ENCODE measurements at regions not wholly inside any gene's neighbourhood (a gene's known extent, or its start where the extent isn't known, plus 50 kb on each side); places are given as distances from the start of the nearest gene placed in this dataset.

DNA sequence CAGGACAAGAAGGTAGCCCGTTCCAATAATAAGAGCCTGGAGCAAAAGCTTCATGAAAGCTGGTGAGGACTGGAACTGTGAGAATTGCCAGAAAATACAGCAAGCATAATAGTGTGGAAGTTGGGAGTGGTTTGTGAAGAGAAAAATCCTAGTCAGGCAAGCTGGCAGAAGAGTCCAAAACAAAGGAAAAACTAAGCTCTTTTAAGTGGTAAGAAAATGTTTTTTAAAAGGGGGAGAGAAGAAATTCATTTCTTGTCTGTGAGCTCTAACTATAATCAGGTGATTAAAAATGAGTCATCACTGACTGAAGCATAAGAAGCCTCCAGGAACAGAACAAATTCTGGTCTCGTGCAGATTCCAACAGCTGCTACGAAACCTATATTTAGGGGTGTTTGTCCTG lies 102.6 kb downstream of the CAAP1 start:
- no peak for DNase-seq
- no peaks in the 10 kb centered on the region for H3K9me2 ChIP-seq
- H3F3A ChIP-seq (replicated peaks; ENCODE audit: insufficient read depth) = no peaks in the 10 kb centered on the region
- no peaks in the 10 kb centered on the region for H3K79me2 ChIP-seq (ENCODE audit: insufficient read depth)
- CTCF ChIA-PET = no interaction called here
- no peaks in the 10 kb centered on the region for H3K9me3 ChIP-seq
- POLR2A ChIA-PET = no interaction called here
- 31% methylated on average over 3 of the region's 3 CpGs for WGBS (ENCODE audit: low lambda C conversion rate)
- no peak overlapping the region for H3K27ac ChIP-seq (ENCODE audit: low read depth in 2 of 2, low read length in 1 of 2)
- TF ChIP-seq RXRA (IDR thresholded peaks at IDR 0.05; ENCODE audit: borderline replicate concordance, low read depth) (no peak), CHD2 (IDR thresholded peaks at IDR 0.05; ENCODE audit: low read length, partially characterized antibody) (no peak), JUND (IDR thresholded peaks at IDR 0.05) (no peak), GABPA (IDR thresholded peaks at IDR 0.05; ENCODE audit: low read depth) (no peak), MEF2A (IDR thresholded peaks at IDR 0.05; ENCODE audit: borderline replicate concordance, low read depth) (no peak)
- no peaks in the 10 kb centered on the region for H3K36me3 ChIP-seq (replicated peaks in 1 of 2; ENCODE audit: control insufficient read depth in 1 of 2, insufficient read depth in 2 of 2, low read length in 1 of 2)
- no peaks in the 10 kb centered on the region for H3K4me1 ChIP-seq (ENCODE audit: control insufficient read depth in 1 of 2, insufficient read depth in 2 of 2, low read depth in 1 of 2, low read length in 1 of 2)
- no peak overlapping the region for H3K4me3 ChIP-seq (ENCODE audit: low read depth in 2 of 2, low read length in 1 of 2)
- no peaks in the 10 kb centered on the region for H4K20me1 ChIP-seq (ENCODE audit: insufficient read depth)
- no peak overlapping the region for H3K9ac ChIP-seq
- H2AFZ ChIP-seq (ENCODE audit: low read depth) = no peak overlapping the region
- no peak overlapping the region for H3K4me2 ChIP-seq
- no peaks in the 10 kb centered on the region for H3K27me3 ChIP-seq (ENCODE audit: insufficient read depth)

DNA sequence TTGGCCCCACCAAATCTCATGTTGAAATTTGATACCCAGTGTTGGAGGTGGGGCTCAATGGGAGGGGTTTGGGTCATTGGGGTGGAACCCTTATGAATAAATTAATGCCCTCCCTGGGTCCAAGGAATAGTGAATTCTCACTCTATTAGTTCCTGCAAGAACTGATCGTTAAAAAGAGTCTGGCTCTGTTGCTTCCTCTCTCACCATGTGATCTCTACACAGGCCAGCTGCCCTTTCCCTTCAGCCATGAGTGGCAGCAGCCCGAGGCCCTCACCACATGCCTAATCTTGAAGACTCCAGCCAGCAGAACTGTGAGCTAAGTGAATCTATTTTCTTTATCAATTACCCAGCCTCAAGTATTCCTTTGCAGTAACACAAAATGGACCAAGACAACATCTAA lies 106.0 kb downstream of the CAAP1 start:
- H3F3A ChIP-seq (replicated peaks; ENCODE audit: insufficient read depth) = no peaks in the 10 kb centered on the region
- no peaks in the 10 kb centered on the region for H3K4me1 ChIP-seq (ENCODE audit: control insufficient read depth in 1 of 2, insufficient read depth in 2 of 2, low read depth in 1 of 2, low read length in 1 of 2)
- ChIA-PET CTCF (no interaction called here), POLR2A (no interaction called here)
- no peaks in the 10 kb centered on the region for H3K79me2 ChIP-seq (ENCODE audit: insufficient read depth)
- no peak overlapping the region for H3K4me3 ChIP-seq (ENCODE audit: low read depth in 2 of 2, low read length in 1 of 2)
- H4K20me1 ChIP-seq (ENCODE audit: insufficient read depth) = no peaks in the 10 kb centered on the region
- H3K27ac ChIP-seq (ENCODE audit: low read depth in 2 of 2, low read length in 1 of 2) = no peak overlapping the region
- H3K9ac ChIP-seq = no peak overlapping the region
- no peaks in the 10 kb centered on the region for H3K9me2 ChIP-seq
- H3K9me3 ChIP-seq = no peaks in the 10 kb centered on the region
- no peak overlapping the region for H2AFZ ChIP-seq (ENCODE audit: low read depth)
- H3K27me3 ChIP-seq (ENCODE audit: insufficient read depth) = no peaks in the 10 kb centered on the region
- H3K4me2 ChIP-seq = no peak overlapping the region
- 20% methylated on average over 2 of the region's 2 CpGs for WGBS (ENCODE audit: low lambda C conversion rate)
- no peak for TF ChIP-seq JUND (IDR thresholded peaks at IDR 0.05)
- no peak for TF ChIP-seq EZH2phosphoT487 (IDR thresholded peaks at IDR 0.05; ENCODE audit: borderline replicate concordance, low read depth)
- TF ChIP-seq, protein P1, sequence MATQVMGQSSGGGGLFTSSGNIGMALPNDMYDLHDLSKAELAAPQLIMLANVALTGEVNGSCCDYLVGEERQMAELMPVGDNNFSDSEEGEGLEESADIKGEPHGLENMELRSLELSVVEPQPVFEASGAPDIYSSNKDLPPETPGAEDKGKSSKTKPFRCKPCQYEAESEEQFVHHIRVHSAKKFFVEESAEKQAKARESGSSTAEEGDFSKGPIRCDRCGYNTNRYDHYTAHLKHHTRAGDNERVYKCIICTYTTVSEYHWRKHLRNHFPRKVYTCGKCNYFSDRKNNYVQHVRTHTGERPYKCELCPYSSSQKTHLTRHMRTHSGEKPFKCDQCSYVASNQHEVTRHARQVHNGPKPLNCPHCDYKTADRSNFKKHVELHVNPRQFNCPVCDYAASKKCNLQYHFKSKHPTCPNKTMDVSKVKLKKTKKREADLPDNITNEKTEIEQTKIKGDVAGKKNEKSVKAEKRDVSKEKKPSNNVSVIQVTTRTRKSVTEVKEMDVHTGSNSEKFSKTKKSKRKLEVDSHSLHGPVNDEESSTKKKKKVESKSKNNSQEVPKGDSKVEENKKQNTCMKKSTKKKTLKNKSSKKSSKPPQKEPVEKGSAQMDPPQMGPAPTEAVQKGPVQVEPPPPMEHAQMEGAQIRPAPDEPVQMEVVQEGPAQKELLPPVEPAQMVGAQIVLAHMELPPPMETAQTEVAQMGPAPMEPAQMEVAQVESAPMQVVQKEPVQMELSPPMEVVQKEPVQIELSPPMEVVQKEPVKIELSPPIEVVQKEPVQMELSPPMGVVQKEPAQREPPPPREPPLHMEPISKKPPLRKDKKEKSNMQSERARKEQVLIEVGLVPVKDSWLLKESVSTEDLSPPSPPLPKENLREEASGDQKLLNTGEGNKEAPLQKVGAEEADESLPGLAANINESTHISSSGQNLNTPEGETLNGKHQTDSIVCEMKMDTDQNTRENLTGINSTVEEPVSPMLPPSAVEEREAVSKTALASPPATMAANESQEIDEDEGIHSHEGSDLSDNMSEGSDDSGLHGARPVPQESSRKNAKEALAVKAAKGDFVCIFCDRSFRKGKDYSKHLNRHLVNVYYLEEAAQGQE (IDR thresholded peaks at IDR 0.05; ENCODE audit: low read depth, low read length) = no peak
- TF ChIP-seq MXI1 (IDR thresholded peaks at IDR 0.05; ENCODE audit: low read depth, low read length) = no peak
- TF ChIP-seq, protein P2, sequence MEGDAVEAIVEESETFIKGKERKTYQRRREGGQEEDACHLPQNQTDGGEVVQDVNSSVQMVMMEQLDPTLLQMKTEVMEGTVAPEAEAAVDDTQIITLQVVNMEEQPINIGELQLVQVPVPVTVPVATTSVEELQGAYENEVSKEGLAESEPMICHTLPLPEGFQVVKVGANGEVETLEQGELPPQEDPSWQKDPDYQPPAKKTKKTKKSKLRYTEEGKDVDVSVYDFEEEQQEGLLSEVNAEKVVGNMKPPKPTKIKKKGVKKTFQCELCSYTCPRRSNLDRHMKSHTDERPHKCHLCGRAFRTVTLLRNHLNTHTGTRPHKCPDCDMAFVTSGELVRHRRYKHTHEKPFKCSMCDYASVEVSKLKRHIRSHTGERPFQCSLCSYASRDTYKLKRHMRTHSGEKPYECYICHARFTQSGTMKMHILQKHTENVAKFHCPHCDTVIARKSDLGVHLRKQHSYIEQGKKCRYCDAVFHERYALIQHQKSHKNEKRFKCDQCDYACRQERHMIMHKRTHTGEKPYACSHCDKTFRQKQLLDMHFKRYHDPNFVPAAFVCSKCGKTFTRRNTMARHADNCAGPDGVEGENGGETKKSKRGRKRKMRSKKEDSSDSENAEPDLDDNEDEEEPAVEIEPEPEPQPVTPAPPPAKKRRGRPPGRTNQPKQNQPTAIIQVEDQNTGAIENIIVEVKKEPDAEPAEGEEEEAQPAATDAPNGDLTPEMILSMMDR (IDR thresholded peaks at IDR 0.05) = no peak
- TF ChIP-seq, protein P3, sequence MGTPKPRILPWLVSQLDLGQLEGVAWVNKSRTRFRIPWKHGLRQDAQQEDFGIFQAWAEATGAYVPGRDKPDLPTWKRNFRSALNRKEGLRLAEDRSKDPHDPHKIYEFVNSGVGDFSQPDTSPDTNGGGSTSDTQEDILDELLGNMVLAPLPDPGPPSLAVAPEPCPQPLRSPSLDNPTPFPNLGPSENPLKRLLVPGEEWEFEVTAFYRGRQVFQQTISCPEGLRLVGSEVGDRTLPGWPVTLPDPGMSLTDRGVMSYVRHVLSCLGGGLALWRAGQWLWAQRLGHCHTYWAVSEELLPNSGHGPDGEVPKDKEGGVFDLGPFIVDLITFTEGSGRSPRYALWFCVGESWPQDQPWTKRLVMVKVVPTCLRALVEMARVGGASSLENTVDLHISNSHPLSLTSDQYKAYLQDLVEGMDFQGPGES (IDR thresholded peaks at IDR 0.05; ENCODE audit: low read depth, low read length) = no peak
- TF ChIP-seq NFIC (IDR thresholded peaks at IDR 0.05; ENCODE audit: borderline replicate concordance) = no peak
- no peak for TF ChIP-seq NRF1 (IDR thresholded peaks at IDR 0.05; ENCODE audit: low read depth, low read length)
- no peak for TF ChIP-seq TCF12 (IDR thresholded peaks at IDR 0.05)
- TF ChIP-seq, protein P4, sequence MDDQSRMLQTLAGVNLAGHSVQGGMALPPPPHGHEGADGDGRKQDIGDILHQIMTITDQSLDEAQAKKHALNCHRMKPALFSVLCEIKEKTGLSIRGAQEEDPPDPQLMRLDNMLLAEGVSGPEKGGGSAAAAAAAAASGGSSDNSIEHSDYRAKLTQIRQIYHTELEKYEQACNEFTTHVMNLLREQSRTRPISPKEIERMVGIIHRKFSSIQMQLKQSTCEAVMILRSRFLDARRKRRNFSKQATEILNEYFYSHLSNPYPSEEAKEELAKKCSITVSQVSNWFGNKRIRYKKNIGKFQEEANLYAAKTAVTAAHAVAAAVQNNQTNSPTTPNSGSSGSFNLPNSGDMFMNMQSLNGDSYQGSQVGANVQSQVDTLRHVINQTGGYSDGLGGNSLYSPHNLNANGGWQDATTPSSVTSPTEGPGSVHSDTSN (IDR thresholded peaks at IDR 0.05) = no peak
- no peak for DNase-seq
- H3K36me3 ChIP-seq (replicated peaks in 1 of 2; ENCODE audit: control insufficient read depth in 1 of 2, insufficient read depth in 2 of 2, low read length in 1 of 2) = no peaks in the 10 kb centered on the region

Data from SK-N-SH (cell line).